Neural crest cell (in vitro differentiated cells): ENCODE measurements at regions not wholly inside any gene's neighbourhood (a gene's known extent, or its start where the extent isn't known, plus 50 kb on each side); places are given as distances from the start of the nearest gene placed in this dataset.

Source experiments
- DNase-seq: peaks from one replicate; pipeline ENCODE4 v3.0.0; 2021; ENCODE audit warnings: low read depth, mixed read lengths, low spot score
- H3K27ac Mint-ChIP-seq: one replicate; pipeline ENCODE4 v1.8.0; 2021; ENCODE audit warnings: mild to moderate bottlenecking, mixed read lengths; ENCODE audit not compliant: unreplicated experiment
- H3K27me3 Mint-ChIP-seq: 2 replicates; pipeline ENCODE4 v1.8.0; 2021; ENCODE audit warnings: low read depth, mild to moderate bottlenecking, mixed read lengths
- H3K36me3 Mint-ChIP-seq: 2 replicates; pipeline ENCODE4 v1.8.0; 2021; ENCODE audit warnings: low read depth, mild to moderate bottlenecking, mixed read lengths
- H3K4me1 Mint-ChIP-seq: 2 replicates; pipeline ENCODE4 v1.8.0; 2021; ENCODE audit warnings: mixed read lengths
- H3K4me3 Mint-ChIP-seq: one replicate; pipeline ENCODE4 v1.8.0; 2021; ENCODE audit warnings: mild to moderate bottlenecking, mixed read lengths
- H3K9me3 Mint-ChIP-seq: 2 replicates; pipeline ENCODE4 v1.8.0; 2021; ENCODE audit warnings: mixed read lengths
- TF ChIP-seq, protein P1 (sequence below): fragments of 200-600 bp; sonication (generic); conservative IDR thresholded peaks from 2 replicates; pipeline ENCODE4 v1.5.0; 2021; ENCODE audit warnings: antibody characterized with exemption, mild to moderate bottlenecking

DNA sequence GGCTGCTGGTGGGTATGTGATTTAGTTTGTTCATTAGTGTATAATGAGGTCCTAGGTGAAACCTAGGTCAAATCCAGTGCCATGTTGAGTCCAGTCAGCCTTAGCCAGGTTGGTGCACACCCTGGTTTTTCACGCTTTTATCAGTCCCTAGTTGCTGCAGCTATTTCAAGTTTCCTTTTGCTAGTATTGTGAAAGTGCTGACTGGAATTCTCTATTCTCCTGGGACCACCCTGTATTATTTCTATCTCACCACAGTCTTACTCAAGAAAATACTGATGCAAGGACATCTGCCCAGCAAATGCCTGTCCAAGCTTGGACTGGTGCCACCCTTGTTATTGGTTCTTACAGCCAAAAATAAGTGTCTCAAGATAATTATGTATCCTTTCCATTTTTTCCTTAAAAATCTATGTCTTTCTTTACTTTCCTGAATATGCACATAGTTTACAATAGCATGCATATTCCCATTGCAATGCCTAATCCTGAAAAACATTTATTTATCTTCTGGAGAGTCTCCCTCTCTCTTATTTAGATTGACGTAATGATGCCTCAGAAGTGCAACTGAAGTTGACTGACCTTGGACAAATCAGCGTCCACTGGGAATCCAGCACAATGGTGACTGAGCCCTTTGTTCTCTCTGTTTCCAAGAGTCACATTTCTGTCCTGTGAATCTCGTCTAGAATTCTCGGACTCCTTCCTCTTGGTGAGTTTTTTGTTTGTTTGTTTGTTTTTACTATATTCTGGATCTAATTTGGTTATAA is 1075.0 kb downstream of the CDH9 start:
- H3K27ac Mint-ChIP-seq: no peak overlapping the region
- no peak overlapping the region for H3K4me3 Mint-ChIP-seq
- no peaks in the 10 kb centered on the region for H3K27me3 Mint-ChIP-seq
- peaks cover 7% of the 10 kb centered on the region for H3K9me3 Mint-ChIP-seq
- no peak for DNase-seq
- TF ChIP-seq, protein P1, sequence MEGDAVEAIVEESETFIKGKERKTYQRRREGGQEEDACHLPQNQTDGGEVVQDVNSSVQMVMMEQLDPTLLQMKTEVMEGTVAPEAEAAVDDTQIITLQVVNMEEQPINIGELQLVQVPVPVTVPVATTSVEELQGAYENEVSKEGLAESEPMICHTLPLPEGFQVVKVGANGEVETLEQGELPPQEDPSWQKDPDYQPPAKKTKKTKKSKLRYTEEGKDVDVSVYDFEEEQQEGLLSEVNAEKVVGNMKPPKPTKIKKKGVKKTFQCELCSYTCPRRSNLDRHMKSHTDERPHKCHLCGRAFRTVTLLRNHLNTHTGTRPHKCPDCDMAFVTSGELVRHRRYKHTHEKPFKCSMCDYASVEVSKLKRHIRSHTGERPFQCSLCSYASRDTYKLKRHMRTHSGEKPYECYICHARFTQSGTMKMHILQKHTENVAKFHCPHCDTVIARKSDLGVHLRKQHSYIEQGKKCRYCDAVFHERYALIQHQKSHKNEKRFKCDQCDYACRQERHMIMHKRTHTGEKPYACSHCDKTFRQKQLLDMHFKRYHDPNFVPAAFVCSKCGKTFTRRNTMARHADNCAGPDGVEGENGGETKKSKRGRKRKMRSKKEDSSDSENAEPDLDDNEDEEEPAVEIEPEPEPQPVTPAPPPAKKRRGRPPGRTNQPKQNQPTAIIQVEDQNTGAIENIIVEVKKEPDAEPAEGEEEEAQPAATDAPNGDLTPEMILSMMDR: no peak
- H3K36me3 Mint-ChIP-seq: peaks cover 3% of the 10 kb centered on the region
- H3K4me1 Mint-ChIP-seq: no peaks in the 10 kb centered on the region

DNA sequence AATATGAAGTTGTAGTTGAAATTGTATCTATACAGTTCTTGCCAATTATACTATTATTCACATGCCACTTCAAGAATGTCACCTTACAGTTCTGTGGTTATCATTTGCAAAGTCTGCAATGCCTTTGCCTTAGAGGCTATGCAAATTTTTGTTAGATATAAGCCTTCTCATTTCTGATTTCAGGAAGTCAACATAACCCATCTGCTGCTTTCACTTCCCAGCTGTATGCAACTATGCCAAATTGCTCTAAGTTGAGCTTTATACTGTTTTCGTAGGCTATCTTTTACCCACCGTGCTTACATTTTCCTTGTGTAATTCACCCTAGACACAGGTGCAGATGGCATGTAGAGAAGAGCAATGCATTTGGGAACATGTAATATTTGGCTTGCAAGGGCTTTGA is 1083.0 kb downstream of the CDH9 start:
- no peaks in the 10 kb centered on the region for H3K9me3 Mint-ChIP-seq
- no peak overlapping the region for H3K27ac Mint-ChIP-seq
- H3K36me3 Mint-ChIP-seq: no peaks in the 10 kb centered on the region
- no peaks in the 10 kb centered on the region for H3K4me1 Mint-ChIP-seq
- H3K4me3 Mint-ChIP-seq: no peak overlapping the region
- DNase-seq: no peak
- TF ChIP-seq, protein P1: no peak
- H3K27me3 Mint-ChIP-seq: no peaks in the 10 kb centered on the region

DNA sequence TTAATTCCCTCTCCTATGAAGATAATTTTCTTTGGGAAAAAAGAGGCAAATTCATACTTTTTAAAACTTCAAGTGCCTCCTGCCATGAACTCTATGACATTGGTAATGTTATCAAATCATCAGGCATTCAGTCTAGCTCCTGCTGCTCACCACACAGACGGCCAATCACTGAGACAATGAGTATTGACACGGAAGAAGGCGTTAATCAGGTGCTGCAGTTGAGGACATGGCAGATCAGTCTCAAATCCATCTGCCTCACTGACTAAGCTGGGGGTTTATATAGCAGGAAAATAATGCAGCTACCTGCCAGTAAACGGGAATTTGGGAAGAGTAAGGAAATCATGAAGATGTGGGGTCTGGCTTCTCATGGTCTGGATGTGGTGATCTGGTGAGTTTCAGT is 1087.7 kb downstream of the CDH9 start:
- no peaks in the 10 kb centered on the region for H3K4me1 Mint-ChIP-seq
- no peak for DNase-seq
- no peaks in the 10 kb centered on the region for H3K9me3 Mint-ChIP-seq
- no peaks in the 10 kb centered on the region for H3K27me3 Mint-ChIP-seq
- no peaks in the 10 kb centered on the region for H3K36me3 Mint-ChIP-seq
- TF ChIP-seq, protein P1: no peak
- no peak overlapping the region for H3K4me3 Mint-ChIP-seq
- H3K27ac Mint-ChIP-seq: no peak overlapping the region

DNA sequence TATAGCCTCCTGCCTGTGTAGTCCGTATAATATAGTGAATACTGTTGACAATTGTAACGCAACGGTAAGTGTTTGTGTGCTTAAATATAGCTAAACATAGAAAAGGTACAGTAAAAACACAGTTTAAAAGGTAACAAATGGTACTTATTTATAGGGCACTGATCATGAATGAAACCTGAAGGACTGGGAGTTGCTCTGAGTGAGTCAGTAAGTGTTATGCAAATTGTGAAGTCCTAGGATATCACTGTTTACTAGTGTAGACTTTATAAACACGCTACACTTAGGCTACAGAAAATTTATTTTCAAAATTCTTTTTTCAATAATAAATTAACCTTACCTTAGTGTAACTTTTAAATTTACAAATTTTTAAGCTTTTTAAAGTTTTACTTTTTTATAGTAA is 1090.1 kb downstream of the CDH9 start:
- no peak for DNase-seq
- H3K27me3 Mint-ChIP-seq: no peaks in the 10 kb centered on the region
- H3K36me3 Mint-ChIP-seq: no peaks in the 10 kb centered on the region
- no peak overlapping the region for H3K4me3 Mint-ChIP-seq
- H3K27ac Mint-ChIP-seq: no peak overlapping the region
- H3K9me3 Mint-ChIP-seq: no peaks in the 10 kb centered on the region
- no peaks in the 10 kb centered on the region for H3K4me1 Mint-ChIP-seq
- TF ChIP-seq, protein P1: no peak

DNA sequence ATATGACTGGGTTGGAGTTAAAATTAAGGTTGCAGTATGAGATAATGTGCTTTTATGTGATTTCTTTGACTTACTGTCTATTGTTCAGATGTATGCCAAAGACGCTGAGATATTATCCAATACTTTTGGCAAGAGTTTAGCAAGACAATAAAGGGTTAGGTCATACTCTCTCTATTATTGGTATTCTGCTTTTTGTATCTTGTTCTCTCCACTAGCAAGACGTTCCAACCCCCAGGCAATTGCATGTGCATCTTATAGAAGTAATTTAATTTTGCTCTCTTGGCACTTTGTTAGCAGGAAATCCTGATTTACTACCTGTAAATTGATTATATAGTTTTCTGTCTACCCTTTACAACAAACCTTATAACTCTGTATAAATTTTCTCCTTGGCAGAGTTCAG is 1093.6 kb downstream of the CDH9 start:
- no peaks in the 10 kb centered on the region for H3K27me3 Mint-ChIP-seq
- TF ChIP-seq, protein P1: no peak
- H3K9me3 Mint-ChIP-seq: no peaks in the 10 kb centered on the region
- no peaks in the 10 kb centered on the region for H3K36me3 Mint-ChIP-seq
- no peak overlapping the region for H3K27ac Mint-ChIP-seq
- no peak for DNase-seq
- no peaks in the 10 kb centered on the region for H3K4me1 Mint-ChIP-seq
- no peak overlapping the region for H3K4me3 Mint-ChIP-seq
